ENCODE measurements at regions not wholly inside any gene's neighbourhood (a gene's known extent, or its start where the extent isn't known, plus 50 kb on each side); places are given as distances from the start of the nearest gene placed in this dataset.

GRCh38 chr3:72093992-72094334 lies 309.0 kb upstream of the PROK2 start:
- Mint-ChIP-seq H3K27me3 (peaks cover 7% of the 10 kb centered on the region), H3K9me3 (ENCODE audit: low read depth) (no peaks in the 10 kb centered on the region), H3K27ac (no peak overlapping the region), H3K4me1 (no peaks in the 10 kb centered on the region), H3K36me3 (ENCODE audit: low read depth) (no peaks in the 10 kb centered on the region), H3K4me3 (no peak overlapping the region)
- DNase-seq, result no peak
- intact Hi-C loops (cut with DNase I, micrococcal nuclease), result no loop called here
- no peak for ATAC-seq
- ChIA-PET CTCF (no interaction called here), POLR2A (no interaction called here)

- H3K27ac Mint-ChIP-seq, result no peak overlapping the region
- H3K4me1 Mint-ChIP-seq, result no peaks in the 10 kb centered on the region
- no peaks in the 10 kb centered on the region for H3K9me3 Mint-ChIP-seq (ENCODE audit: low read depth)
- DNase-seq (no peak), ATAC-seq (no peak)
- peaks cover 4% of the 10 kb centered on the region for H3K27me3 Mint-ChIP-seq
- no peaks in the 10 kb centered on the region for H3K36me3 Mint-ChIP-seq (ENCODE audit: low read depth)
- no peak overlapping the region for H3K4me3 Mint-ChIP-seq
- POLR2A ChIA-PET, result no interaction called here
- intact Hi-C loops (cut with DNase I, micrococcal nuclease), result no loop called here
- CTCF ChIA-PET, result interaction anchor here (0.8 kb wide), 1 partner anchor 77 kb away, joined by 3 read pairs; no protein-coding TSS in a partner anchor
These were observed 308.5 kb upstream of the PROK2 start for GRCh38 chr3:72093270-72093991.

GRCh38 chr3:72092778-72093177 lies 307.8 kb upstream of the PROK2 start:
- H3K9me3 Mint-ChIP-seq (ENCODE audit: low read depth), result no peaks in the 10 kb centered on the region

GRCh38 chr3:72088486-72089025 lies 303.6 kb upstream of the PROK2 start:
- no peaks in the 10 kb centered on the region for H3K4me1 Mint-ChIP-seq
- DNase-seq, result no peak
- no peak overlapping the region for H3K4me3 Mint-ChIP-seq
- ATAC-seq, result no peak
- ChIA-PET CTCF (no interaction called here), POLR2A (no interaction called here)
- intact Hi-C loops (cut with DNase I, micrococcal nuclease), result no loop called here
- no peak overlapping the region for H3K27ac Mint-ChIP-seq
- H3K27me3 Mint-ChIP-seq, result no peaks in the 10 kb centered on the region
- H3K36me3 Mint-ChIP-seq (ENCODE audit: low read depth), result no peaks in the 10 kb centered on the region
- H3K9me3 Mint-ChIP-seq (ENCODE audit: low read depth), result no peaks in the 10 kb centered on the region

More at GRCh38 chr3:72092778-72093177, 307.8 kb upstream of the PROK2 start:
- Mint-ChIP-seq H3K4me1 (no peaks in the 10 kb centered on the region), H3K27ac (no peak overlapping the region), H3K27me3 (peaks cover 4% of the 10 kb centered on the region), H3K36me3 (ENCODE audit: low read depth) (no peaks in the 10 kb centered on the region), H3K4me3 (no peak overlapping the region)
- intact Hi-C loops (cut with DNase I, micrococcal nuclease), result no loop called here
- ChIA-PET POLR2A (no interaction called here), CTCF (interaction anchor here (0.8 kb wide), 1 partner anchor 77 kb away, joined by 3 read pairs; no protein-coding TSS in a partner anchor)
- DNase-seq, result no peak
- no peak for ATAC-seq

GRCh38 chr3:72087420-72087819 lies 302.5 kb upstream of the PROK2 start:
- ATAC-seq, result no peak
- POLR2A ChIA-PET, result no interaction called here
- Mint-ChIP-seq H3K4me1 (peaks cover 8% of the 10 kb centered on the region), H3K36me3 (ENCODE audit: low read depth) (no peaks in the 10 kb centered on the region), H3K27me3 (no peaks in the 10 kb centered on the region), H3K9me3 (ENCODE audit: low read depth) (no peaks in the 10 kb centered on the region), H3K27ac (no peak overlapping the region), H3K4me3 (no peak overlapping the region)
- CTCF ChIA-PET, result no interaction called here
- intact Hi-C loops (cut with DNase I, micrococcal nuclease), result no loop called here
- no peak for DNase-seq

- peaks cover 11% of the 10 kb centered on the region for H3K4me1 Mint-ChIP-seq
- DNase-seq (no peak), ATAC-seq (no peak)
- H3K27me3 Mint-ChIP-seq, result no peaks in the 10 kb centered on the region
- POLR2A ChIA-PET, result no interaction called here
- H3K27ac Mint-ChIP-seq, result no peak overlapping the region
- H3K4me3 Mint-ChIP-seq, result no peak overlapping the region
- intact Hi-C loops (cut with DNase I, micrococcal nuclease), result no loop called here
- CTCF ChIA-PET, result no interaction called here
- no peaks in the 10 kb centered on the region for H3K9me3 Mint-ChIP-seq (ENCODE audit: low read depth)
- no peaks in the 10 kb centered on the region for H3K36me3 Mint-ChIP-seq (ENCODE audit: low read depth)
These were observed 301.8 kb upstream of the PROK2 start for GRCh38 chr3:72086743-72087087.

GRCh38 chr3:72086042-72086742 lies 301.2 kb upstream of the PROK2 start:
- H3K27ac Mint-ChIP-seq, result no peak overlapping the region
- ChIA-PET CTCF (no interaction called here), POLR2A (no interaction called here)
- peaks cover 11% of the 10 kb centered on the region for H3K4me1 Mint-ChIP-seq
- DNase-seq (no peak), ATAC-seq (no peak)
- H3K4me3 Mint-ChIP-seq, result no peak overlapping the region
- no peaks in the 10 kb centered on the region for H3K27me3 Mint-ChIP-seq
- no peaks in the 10 kb centered on the region for H3K36me3 Mint-ChIP-seq (ENCODE audit: low read depth)
- intact Hi-C loops (cut with DNase I, micrococcal nuclease), result no loop called here
- H3K9me3 Mint-ChIP-seq (ENCODE audit: low read depth), result no peaks in the 10 kb centered on the region

- H3K9me3 Mint-ChIP-seq (ENCODE audit: low read depth), result no peaks in the 10 kb centered on the region
- no peaks in the 10 kb centered on the region for H3K36me3 Mint-ChIP-seq (ENCODE audit: low read depth)
- no peak overlapping the region for H3K4me3 Mint-ChIP-seq
- no peak overlapping the region for H3K27ac Mint-ChIP-seq
- DNase-seq (no peak), ATAC-seq (no peak)
- CTCF ChIA-PET, result no interaction called here
- no peaks in the 10 kb centered on the region for H3K27me3 Mint-ChIP-seq
- H3K4me1 Mint-ChIP-seq, result peaks cover 15% of the 10 kb centered on the region
- POLR2A ChIA-PET, result no interaction called here
- intact Hi-C loops (cut with DNase I, micrococcal nuclease), result no loop called here
These were observed 300.1 kb upstream of the PROK2 start for GRCh38 chr3:72085036-72085435.

- intact Hi-C loops (cut with DNase I, micrococcal nuclease), result no loop called here
- no peak overlapping the region for H3K4me3 Mint-ChIP-seq
- ATAC-seq, result no peak
These were observed 298.0 kb upstream of the PROK2 start for GRCh38 chr3:72082776-72083462.

GRCh38 chr3:72082186-72082715 lies 297.3 kb upstream of the PROK2 start:
- Mint-ChIP-seq H3K36me3 (ENCODE audit: low read depth) (no peaks in the 10 kb centered on the region), H3K4me3 (no peak overlapping the region), H3K9me3 (ENCODE audit: low read depth) (no peaks in the 10 kb centered on the region), H3K4me1 (peaks cover 39% of the 10 kb centered on the region), H3K27me3 (no peaks in the 10 kb centered on the region), H3K27ac (no peak overlapping the region)
- ChIA-PET POLR2A (no interaction called here), CTCF (no interaction called here)
- intact Hi-C loops (cut with DNase I, micrococcal nuclease), result no loop called here
- ATAC-seq (no peak), DNase-seq (no peak)

More at GRCh38 chr3:72082776-72083462, 298.0 kb upstream of the PROK2 start:
- Mint-ChIP-seq H3K27me3 (no peaks in the 10 kb centered on the region), H3K27ac (no peak overlapping the region), H3K36me3 (ENCODE audit: low read depth) (no peaks in the 10 kb centered on the region), H3K9me3 (ENCODE audit: low read depth) (no peaks in the 10 kb centered on the region), H3K4me1 (peaks cover 32% of the 10 kb centered on the region)
- ChIA-PET POLR2A (no interaction called here), CTCF (interaction anchor here (0.6 kb wide), 1 partner anchor 119 kb away, joined by 3 read pairs; no protein-coding TSS in a partner anchor)
- no peak for DNase-seq

GRCh38 chr3:72081471-72082185 lies 296.7 kb upstream of the PROK2 start:
- ATAC-seq, result no peak

More at GRCh38 chr3:72081471-72082185, 296.7 kb upstream of the PROK2 start:
- Mint-ChIP-seq H3K4me1 (peaks cover 41% of the 10 kb centered on the region), H3K36me3 (ENCODE audit: low read depth) (no peaks in the 10 kb centered on the region), H3K27ac (no peak overlapping the region), H3K4me3 (no peak overlapping the region), H3K9me3 (ENCODE audit: low read depth) (no peaks in the 10 kb centered on the region), H3K27me3 (no peaks in the 10 kb centered on the region)
- intact Hi-C loops (cut with DNase I, micrococcal nuclease), result no loop called here
- no peak for DNase-seq
- ChIA-PET CTCF (interaction anchor here (0.7 kb wide), 1 partner anchor 206 kb away, joined by 3 read pairs; no protein-coding TSS in a partner anchor), POLR2A (interaction anchor here (0.7 kb wide), 1 partner anchor 150 kb away, joined by 4 read pairs; no protein-coding TSS in a partner anchor)
